DMS 273 (cell line): ENCODE measurements at regions not wholly inside any gene's neighbourhood (a gene's known extent, or its start where the extent isn't known, plus 50 kb on each side); places are given as distances from the start of the nearest gene placed in this dataset.

Source experiments
- DNase-seq: peaks from one replicate; lab custom pipeline; 2025; ENCODE audit not compliant: unreplicated experiment; lab: John Stamatoyannopoulos, UW

DNA sequence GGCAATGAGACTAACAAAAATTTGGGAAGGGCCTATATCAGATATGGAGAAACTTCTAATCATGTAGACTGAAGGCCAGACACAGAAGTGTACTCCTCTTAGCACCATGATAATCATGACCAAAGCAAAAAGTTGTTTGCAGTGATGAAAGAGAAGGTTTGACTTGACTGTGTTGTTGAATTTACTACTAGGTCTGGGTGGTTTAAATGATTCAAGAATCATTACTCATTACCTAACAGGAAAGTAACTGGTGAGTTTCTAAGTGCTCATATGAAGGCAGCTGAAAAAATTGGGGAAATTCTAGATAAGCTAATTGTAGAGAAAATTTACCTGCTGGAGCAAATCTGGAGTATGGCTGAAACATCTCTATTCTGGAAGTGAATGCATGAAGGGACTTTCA is 451.5 kb upstream of the SORCS1 start:
- no peak for DNase-seq

DNA sequence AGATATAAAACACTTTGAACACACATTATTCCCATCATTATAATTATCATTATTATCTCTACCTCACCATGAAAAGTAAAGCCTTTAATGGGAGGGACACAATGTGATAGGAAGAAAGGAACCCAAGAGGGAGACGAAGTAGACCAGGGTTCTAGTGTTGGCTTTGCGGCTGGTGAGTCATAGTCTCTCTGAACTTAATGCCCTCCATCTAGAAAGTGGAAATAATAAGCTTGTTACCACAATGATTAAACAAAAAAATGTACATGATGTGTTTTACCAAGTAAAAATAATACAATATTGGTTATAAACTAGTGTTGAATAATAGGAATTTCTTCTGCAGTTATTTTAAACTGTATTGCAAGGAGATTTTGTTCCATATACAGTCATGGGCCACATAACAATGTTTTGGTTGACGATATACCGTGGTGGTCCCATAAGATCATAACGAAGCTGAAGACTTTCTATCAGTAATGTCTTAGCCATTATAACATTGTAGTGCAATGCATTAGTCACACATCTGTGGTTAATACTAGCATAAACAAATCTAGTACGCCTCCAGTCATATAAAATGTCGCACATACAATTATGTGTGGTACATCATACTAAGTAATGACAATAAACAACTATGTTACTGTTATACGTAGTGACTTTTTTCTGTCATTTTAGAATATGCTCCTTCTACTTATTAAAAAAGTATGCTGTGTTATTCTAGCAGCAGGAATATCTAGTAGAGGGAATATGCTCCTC is 450.6 kb upstream of the SORCS1 start:
- no peak for DNase-seq

DNA sequence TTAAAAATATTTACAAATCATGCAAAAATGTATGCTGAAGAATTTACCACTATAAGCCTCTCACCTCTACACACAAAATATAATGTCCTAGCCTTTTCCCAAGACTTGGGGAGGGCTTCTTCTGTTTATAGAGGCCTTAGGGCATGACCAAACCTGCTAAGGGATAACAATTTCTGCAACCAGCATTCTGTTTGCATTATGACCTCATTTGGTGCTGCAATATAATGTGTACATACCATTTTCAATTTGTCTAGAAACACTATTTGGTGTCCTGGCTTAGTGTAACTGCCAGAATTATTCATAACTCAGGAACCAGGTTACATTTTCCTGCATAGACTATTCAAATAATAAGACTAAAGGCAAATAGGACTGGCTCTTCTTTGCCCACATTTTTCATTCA is 446.6 kb upstream of the SORCS1 start:
- peak; percentile 1 for DNase-seq

DNA sequence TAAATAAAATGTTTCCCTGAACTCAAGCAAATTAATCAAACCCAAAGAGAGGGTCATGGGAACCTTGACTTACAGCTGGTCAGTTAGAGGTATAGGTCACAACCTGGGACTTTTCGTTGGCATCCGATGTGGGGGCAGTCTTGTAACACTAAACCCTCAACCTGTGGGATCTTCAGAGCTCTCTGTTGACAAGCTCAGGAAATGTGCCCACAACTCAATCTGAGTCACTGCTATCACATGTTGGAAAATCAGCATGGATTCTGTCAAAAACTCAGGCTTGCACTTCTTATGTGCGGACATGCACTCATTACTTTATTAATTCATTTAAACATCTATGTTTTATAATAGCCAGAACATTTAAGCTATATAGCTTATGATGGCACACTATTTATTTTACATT is 424.6 kb upstream of the SORCS1 start:
- DNase-seq: peak; percentile 20

DNA sequence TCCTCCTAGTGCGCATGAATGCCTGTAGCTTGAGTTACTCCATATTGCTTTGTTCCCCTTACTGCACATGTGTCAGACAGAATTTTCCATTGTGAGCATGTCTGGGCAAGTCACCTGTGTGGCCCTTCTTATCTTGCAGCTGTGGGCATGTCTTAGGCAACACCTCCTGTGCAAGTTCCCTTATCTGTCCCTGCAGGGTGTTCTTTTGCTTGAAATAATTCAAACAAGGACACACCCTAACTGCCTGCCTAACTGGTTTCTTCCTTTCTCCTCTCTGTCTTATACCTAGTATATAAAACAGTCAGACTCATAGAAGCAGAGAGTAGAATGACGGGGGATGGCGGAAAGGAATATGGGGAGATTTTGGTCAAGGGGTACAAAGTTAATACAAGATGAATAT is 421.1 kb upstream of the SORCS1 start:
- no peak for DNase-seq

DNA sequence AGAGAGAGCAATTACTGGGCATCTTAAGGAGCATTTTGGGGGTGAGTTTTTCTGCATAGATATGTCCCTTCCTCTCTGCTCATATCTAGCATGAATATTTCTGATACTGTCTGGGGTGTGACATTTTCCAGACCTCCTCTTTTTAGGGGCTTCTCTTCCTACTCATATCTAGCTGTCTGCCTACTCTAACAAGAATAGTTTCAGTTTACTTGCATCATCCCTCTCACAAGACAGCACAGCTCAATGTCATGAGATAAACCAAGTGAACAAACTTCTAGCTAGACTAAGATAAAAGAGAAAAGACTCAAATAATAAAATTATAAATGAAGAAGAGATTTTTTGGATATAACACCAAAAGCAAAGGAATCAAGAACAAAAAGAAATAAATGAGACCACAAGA is 419.5 kb upstream of the SORCS1 start:
- DNase-seq: no peak

DNA sequence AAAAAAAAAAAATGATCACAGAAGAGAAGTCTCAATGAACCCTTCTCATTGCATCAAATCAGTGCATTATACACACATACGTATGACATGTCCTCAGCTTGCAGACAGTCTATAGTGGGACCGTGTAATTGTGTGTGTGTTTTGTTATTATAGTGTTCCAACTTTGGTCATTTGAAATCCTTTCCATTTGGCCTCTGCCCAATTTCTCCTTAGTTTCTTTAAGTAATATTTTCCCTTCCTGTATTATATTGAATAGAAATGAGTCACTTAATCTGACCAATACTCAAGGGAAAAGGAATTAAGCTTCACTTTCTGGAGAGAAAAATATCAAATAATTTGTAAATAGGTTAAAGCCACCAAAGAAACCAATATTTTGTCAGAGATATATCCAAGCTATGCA is 415.5 kb upstream of the SORCS1 start:
- DNase-seq: no peak

DNA sequence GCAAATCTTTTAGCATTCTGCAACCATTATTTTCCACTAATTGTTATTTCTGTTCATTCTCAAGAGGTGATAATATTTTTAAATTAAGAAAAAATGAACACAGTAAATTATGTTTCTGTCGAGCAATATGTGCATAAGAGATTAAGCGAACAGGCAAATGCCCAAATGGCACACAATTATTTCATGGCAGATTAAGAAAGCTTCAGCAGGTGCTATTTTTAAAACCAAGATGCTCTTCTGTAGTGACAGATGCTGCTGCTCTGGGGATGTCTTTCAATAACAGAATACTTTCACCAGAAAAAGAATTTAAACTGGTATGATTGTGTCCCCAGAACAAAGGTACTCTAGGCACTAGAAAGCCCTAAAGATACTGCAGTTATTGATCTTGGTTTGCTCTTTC is 412.7 kb upstream of the SORCS1 start:
- peak; percentile 36 for DNase-seq

DNA sequence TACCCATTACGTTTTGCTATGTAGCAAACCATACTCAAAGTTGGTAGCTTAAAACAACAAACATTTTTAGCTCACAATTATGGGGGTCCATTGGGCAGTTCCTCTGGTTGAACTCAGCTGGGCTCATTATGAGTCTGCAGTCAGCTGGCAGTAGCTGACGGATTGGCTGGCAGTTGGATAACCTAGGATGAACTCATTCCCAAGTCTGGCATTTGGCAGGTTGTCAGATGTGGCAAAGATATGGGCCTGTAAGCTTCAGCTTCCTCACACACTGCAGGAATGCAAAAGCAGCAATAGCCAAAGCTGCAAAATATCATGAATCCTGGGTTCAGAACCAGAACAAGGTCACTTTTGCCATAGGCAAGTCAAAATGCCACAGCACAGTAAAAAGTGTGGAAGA is 412.2 kb upstream of the SORCS1 start:
- DNase-seq: peak; percentile 91

DNA sequence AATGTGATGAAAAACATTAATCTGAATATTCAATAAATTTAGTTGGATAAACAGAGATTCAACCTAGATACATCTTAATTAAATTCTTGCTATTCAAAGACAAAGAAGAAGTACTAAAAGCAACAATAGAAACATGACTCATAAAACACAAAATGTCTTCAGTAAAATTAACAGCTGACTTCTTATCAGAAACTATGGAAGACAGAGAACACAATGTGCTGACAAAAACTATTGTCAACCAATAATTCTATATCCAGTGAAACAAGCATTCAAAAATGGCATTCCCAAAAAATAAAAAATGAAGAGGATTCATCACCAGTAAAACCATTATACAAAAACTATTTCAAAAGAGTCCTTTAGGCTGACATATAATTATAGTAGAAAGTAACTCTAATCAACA is 400.5 kb upstream of the SORCS1 start:
- DNase-seq: no peak

DNA sequence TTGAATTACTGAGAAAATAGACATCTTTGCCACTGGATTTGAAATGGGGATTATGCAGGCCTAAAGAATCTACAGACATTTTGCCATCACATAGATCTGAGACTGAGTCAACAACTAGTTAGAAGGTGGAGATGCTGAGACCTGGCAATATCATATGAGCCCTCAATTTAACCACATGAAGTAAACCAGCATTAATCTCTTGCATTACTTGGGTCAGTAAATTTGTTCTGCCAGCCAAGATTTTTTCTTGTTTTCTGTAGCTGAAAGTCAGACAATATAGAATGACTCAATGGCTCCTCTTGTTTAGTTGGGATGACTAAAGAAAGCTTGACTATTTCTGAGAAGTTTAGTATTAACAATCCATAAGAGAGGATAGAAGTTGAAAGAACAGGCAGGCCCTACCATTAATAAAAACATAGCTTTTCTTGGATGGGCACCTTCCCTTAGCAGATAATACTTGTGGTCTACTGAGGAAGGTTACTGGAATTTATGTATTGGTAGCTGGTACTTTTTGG is 396.7 kb upstream of the SORCS1 start:
- no peak for DNase-seq

DNA sequence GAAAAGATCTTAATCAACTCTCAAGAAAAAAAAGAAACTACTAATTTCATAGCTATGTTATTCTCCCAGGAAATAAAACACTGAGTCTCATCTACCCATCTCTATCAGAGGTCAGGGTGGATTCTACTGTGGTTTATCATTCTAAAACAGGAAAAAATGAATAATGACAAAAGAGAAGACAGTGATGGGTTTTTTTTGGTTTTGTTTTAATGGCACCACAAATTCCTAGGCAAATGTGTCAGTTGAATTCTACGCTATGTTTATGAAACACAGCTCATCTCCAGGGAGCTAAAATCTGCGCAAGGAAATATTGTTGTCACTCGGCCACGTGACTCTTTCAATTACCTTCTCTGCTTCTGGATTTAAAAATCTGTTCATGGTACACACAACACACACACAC is 393.4 kb upstream of the SORCS1 start:
- no peak for DNase-seq

DNA sequence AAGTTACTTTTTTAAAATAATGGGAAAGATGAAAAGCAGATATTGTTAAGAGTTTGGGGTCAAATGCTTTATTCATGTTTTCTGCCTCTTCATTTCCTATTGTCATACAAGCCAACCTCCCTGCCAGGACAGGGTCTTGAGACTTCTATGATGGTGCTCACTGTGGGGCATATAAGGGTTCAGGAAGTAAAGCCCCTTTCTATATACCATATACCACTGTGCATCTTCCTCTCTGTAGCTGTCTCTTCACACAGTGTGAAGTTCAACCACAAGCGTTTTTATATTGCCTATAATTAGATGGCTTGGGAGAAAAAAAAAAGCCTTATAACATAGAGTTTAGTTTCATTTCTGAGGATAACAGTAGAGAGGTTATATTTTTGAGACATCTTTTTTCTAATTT is 389.8 kb upstream of the SORCS1 start:
- no peak for DNase-seq

DNA sequence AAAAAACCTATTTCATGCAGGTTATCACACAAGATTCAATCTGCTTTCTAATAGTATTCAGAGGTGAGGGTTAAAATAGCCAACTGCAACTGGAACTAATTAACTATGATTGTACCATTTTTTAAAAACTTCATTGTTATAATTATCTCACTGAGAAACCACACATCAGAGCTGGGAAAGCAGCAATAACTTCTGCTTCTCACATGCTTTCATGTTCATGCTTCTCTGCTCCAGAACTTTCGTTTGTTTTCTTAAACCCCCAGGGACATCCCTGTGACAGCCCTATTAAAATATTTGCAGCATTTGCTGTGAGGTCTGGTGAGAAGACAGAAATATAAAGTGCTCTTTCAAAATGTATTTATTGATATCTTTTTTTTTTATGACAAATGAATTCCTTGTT is 389.0 kb upstream of the SORCS1 start:
- no peak for DNase-seq

DNA sequence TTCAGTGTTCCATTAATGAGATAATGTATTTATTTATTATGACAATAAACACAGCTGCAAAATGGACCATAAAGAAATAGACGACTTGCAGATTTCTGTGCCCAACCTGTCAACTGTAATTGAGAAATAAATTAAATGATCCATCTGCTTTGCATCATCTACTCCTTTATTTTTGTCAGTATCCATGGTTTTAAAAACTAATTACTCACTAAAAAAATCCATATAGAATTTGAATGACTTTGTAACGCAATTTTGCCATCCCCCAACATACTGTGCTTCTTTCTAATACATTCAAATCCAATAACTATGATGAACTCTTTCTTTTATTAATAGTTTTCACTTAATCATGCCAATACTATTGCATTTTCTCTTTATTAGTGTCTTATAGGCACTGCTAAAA is 388.5 kb upstream of the SORCS1 start:
- DNase-seq: no peak

DNA sequence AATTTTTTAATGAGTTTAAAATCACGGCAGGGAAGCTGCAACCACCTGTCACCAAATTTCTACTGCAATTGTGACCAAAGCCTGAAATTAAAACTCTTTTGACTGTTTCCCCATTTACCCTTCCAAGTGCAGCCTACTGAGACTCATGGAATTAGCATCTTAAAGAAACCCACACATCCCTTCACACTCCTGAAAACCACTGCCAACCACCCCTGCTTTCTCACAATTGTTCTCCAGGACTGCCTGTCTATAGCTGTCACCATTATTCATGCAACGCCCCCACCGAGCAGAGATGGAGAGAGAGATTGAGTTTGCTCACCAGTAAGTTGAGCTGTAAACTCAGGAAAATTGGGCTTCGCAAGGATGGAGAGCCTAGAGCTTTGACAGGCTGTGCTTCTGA is 383.8 kb upstream of the SORCS1 start:
- peak; percentile 40 for DNase-seq

DNA sequence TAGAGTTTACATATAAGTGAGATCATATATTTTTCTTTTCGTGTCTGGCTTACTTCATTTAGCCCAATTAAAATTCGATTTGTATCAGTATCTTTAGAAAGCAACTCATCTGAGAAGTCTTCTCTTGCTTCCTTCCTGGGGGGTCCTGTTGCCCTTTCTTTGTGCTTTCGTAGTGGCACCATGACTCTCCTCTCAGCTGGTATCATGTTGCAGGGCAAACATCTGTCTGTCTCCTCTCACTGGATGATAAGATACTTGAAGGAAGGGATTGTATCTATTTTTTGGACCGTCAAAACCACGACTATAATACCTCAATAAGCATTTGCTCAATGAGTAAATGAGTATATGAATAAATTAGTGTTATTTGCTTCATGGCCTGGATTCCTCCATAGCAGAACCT is 382.5 kb upstream of the SORCS1 start:
- no peak for DNase-seq

DNA sequence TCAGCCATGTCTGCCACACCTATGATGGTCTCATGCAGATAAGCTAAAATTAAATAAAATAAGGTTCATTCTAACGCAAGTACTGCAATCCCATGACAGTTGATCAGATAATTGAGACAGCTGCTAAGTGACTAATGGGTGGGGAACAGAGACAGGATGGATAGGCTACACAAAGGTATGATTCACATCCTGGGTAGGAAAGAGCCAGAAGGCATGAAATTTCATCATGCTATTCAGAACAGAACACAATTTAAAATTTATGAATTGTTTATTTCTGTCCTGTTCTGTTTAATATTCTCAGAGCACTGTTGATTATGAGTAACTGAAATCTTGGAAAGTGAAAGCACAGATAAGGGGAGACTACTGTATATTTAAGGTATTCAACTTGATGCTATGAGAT is 381.8 kb upstream of the SORCS1 start:
- DNase-seq: no peak

DNA sequence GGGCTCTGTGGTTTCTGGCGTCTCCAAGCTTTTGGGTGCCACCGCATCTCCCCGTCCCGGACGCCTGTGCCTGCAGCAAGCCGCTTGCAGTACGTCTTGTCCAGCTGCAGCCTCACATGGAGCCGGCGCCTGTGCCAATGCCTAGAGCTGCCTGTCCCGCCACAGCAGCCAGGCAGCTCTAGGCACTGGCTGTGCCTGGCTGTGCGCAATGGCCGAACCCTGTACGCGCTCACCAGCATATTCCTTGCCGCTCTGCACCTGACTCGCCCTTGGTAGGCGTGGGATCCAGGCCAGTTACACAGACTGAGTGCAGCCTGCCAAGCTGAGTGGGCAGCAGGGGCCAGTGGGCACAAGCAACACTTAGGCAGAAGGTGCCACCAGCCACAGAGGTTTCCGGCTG is 381.2 kb upstream of the SORCS1 start:
- DNase-seq: no peak

DNA sequence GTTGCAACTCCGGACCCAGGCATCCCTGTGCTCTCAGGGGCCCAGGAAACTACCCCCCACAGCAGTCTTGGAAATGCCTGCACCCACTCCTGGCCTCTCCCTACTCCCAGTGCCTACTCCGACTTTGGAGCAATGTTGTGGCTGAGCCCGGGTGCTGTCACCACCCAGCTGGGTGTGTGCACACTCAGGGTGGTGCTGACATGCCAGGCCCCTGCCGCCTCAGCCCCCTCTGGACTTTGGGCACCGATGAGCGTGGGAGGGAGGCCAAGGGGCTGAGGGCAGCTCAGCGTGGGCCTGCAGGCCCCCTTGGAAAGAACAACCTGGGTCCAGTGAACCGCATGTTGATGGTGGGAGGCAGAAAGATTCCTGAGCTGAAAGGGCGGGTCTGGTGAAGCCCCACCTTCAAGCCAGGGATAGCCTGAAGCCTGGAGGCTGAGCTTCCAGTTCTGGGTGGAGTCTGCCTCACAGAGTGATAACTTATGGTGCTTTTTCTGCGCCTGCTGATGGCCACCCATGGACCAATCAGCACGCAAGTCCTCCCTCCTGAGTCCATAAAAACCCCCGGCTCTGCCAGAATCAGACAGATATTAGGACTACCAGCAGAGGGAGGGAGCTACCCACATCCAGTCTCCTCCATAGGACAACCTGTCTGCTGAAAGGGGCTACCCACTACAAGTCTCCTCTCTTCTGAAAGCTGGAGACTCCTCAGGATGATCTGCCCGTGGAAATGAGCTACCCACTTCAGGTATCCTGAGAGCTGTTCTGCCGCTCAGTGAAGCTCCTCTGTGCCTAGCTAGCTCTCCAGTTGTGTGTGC is 380.4 kb upstream of the SORCS1 start:
- DNase-seq: peak; percentile 7

DNA sequence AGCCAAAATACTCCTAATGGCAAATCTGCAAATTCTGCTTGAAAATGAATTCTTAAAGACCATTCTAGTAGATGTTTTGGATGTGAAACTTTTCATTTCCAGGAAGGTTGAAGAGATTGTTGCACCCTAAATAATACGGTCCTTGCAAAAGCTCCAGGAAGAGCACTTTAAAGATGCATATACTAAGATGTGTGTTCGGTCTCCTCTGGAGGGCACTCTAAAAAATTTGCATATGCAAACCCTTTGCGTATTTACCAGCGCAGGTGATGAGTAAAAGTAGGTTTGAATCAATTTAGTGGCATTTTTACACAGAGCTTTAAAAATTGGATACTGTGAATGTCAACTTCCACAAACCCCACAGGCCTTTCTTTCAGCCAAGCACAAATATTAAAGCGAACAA is 378.1 kb upstream of the SORCS1 start:
- no peak for DNase-seq

DNA sequence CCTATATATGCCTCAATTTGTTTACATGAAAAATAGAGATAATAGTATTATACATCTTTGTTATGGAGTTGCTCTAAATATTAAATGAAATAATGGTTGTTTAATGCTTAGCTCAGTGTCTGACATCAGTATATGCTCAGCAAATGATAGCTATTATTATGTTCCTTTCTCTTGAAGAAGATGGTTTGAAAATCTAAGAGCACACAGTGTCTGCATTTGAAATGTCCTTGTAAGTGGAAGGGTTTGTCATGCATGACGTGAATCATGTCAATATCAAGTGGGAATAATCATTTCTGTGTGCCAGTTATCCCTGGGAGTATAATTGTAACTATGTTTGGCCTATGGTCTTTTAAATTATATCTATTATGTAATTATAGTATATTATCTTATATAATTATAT is 377.5 kb upstream of the SORCS1 start:
- DNase-seq: no peak
